ENCODE measurements at regions not wholly inside any gene's neighbourhood (a gene's known extent, or its start where the extent isn't known, plus 50 kb on each side); places are given as distances from the start of the nearest gene placed in this dataset.

DNA sequence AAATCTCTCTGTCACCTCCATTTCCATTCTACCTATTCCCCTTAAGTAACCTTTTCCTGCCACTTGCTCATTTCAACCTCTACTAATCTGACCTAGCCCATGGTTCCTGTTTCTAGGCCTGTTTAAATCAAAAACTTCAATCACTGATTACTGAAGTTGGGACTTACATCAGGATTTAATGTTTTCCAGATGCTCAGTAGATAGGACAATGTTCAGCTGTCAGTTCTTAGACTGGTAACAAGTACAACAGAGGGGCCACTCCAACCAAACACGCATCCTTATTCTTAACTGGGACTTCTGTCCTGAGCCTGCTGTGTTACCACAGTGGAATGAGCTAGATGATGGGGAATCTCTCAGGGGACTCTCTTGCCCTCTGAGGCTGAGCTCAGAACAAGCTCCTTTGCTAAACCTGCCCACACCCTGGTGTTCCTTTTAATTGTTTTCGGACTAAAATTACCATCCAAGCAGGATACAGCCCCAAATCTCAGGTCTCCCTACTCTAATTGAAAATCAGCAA lies 974.6 kb downstream of the TTLL7 start:
- Histone ChIP-seq H3K27ac (ENCODE audit: control insufficient read depth, insufficient read depth) (no peak overlapping the region), H3K9ac (ENCODE audit: control insufficient read depth, insufficient read depth, low read length) (no peak overlapping the region), H3K9me3 (replicated peaks; ENCODE audit: control insufficient read depth, insufficient read depth, low read length) (no peaks in the 10 kb centered on the region), H3K79me2 (ENCODE audit: control insufficient read depth, insufficient read depth, low read length) (no peaks in the 10 kb centered on the region), H3K4me1 (ENCODE audit: control insufficient read depth, insufficient read depth, low read length) (no peaks in the 10 kb centered on the region), H3K27me3 (replicated peaks in 1 of 2; ENCODE audit: control insufficient read depth in 2 of 2, insufficient read depth in 2 of 2, low read length in 1 of 2) (no peaks in the 10 kb centered on the region), H4K20me1 (ENCODE audit: control insufficient read depth, insufficient read depth) (no peaks in the 10 kb centered on the region), H3K4me2 (ENCODE audit: control insufficient read depth, insufficient read depth) (no peak overlapping the region), H3K4me3 (no peak overlapping the region), H3K36me3 (ENCODE audit: control insufficient read depth in 2 of 2, insufficient read depth in 2 of 2, low read length in 1 of 2) (no peaks in the 10 kb centered on the region), H2AFZ (ENCODE audit: control insufficient read depth, low read depth, low read length) (no peak overlapping the region)
- WGBS (ENCODE audit: insufficient coverage, insufficient replicate concordance, low lambda C conversion rate, missing lambda C conversion rate) = 18% methylated on average over 2 of the region's 2 CpGs
- CTCF ChIA-PET = no interaction called here
- in situ Hi-C loops (cut with MboI) (no loop called here), intact Hi-C loops (cut with micrococcal nuclease; ENCODE audit: unreplicated experiment) (no loop called here)
- POLR2A ChIA-PET = no interaction called here
- RAD21 ChIA-PET (ENCODE audit: unreplicated experiment) = no interaction called here
- no TSS peak for BruUV-seq (replicated peaks)
- FAIRE-seq (no peak), DNase-seq (ENCODE audit: low read depth, low spot score) (no peak), ATAC-seq (no peak)
- SMC1A ChIA-PET (ENCODE audit: uncharacterized antibody, unreplicated experiment) = no interaction called here
- no peak for TF ChIP-seq PAX5 (IDR thresholded peaks at IDR 0.05; ENCODE audit: borderline replicate concordance, low read depth, low read length)
- no peak for TF ChIP-seq BCL11A (IDR thresholded peaks at IDR 0.05; ENCODE audit: low read depth, low read length)
- TF ChIP-seq RB1 (IDR thresholded peaks at IDR 0.05; ENCODE audit: borderline replicate concordance) = no peak
- TF ChIP-seq, protein P1, sequence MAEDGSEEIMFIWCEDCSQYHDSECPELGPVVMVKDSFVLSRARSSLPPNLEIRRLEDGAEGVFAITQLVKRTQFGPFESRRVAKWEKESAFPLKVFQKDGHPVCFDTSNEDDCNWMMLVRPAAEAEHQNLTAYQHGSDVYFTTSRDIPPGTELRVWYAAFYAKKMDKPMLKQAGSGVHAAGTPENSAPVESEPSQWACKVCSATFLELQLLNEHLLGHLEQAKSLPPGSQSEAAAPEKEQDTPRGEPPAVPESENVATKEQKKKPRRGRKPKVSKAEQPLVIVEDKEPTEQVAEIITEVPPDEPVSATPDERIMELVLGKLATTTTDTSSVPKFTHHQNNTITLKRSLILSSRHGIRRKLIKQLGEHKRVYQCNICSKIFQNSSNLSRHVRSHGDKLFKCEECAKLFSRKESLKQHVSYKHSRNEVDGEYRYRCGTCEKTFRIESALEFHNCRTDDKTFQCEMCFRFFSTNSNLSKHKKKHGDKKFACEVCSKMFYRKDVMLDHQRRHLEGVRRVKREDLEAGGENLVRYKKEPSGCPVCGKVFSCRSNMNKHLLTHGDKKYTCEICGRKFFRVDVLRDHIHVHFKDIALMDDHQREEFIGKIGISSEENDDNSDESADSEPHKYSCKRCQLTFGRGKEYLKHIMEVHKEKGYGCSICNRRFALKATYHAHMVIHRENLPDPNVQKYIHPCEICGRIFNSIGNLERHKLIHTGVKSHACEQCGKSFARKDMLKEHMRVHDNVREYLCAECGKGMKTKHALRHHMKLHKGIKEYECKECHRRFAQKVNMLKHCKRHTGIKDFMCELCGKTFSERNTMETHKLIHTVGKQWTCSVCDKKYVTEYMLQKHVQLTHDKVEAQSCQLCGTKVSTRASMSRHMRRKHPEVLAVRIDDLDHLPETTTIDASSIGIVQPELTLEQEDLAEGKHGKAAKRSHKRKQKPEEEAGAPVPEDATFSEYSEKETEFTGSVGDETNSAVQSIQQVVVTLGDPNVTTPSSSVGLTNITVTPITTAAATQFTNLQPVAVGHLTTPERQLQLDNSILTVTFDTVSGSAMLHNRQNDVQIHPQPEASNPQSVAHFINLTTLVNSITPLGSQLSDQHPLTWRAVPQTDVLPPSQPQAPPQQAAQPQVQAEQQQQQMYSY (CRISPR knock-in tag; IDR thresholded peaks at IDR 0.05) = no peak
- TF ChIP-seq, protein P2, sequence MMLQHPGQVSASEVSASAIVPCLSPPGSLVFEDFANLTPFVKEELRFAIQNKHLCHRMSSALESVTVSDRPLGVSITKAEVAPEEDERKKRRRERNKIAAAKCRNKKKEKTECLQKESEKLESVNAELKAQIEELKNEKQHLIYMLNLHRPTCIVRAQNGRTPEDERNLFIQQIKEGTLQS (IDR thresholded peaks at IDR 0.05; ENCODE audit: borderline replicate concordance, extremely low read depth, low read depth, low read length) = no peak
- TF ChIP-seq, protein P3, sequence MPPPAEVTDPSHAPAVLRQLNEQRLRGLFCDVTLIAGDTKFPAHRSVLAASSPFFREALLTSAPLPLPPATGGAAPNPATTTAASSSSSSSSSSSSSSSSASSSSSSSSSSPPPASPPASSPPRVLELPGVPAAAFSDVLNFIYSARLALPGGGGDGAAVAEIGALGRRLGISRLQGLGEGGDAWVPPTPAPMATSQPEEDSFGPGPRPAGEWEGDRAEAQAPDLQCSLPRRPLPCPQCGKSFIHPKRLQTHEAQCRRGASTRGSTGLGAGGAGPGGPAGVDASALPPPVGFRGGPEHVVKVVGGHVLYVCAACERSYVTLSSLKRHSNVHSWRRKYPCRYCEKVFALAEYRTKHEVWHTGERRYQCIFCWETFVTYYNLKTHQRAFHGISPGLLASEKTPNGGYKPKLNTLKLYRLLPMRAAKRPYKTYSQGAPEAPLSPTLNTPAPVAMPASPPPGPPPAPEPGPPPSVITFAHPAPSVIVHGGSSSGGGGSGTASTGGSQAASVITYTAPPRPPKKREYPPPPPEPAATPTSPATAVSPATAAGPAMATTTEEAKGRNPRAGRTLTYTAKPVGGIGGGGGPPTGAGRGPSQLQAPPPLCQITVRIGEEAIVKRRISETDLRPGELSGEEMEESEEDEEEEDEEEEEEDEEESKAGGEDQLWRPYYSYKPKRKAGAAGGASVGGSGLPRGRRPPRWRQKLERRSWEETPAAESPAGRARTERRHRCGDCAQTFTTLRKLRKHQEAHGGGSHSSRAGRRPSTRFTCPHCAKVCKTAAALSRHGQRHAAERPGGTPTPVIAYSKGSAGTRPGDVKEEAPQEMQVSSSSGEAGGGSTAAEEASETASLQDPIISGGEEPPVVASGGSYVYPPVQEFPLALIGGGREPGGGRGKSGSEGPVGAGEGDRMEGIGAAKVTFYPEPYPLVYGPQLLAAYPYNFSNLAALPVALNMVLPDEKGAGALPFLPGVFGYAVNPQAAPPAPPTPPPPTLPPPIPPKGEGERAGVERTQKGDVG (CRISPR knock-in tag; IDR thresholded peaks at IDR 0.05) = no peak
- no peak for TF ChIP-seq MTA2 (IDR thresholded peaks at IDR 0.05; ENCODE audit: low read depth)
- TF ChIP-seq GATAD2B (conservative IDR thresholded peaks at IDR 0.05; ENCODE audit: low read depth) = no peak
